OCI-LY3 (cell line): ENCODE measurements at regions not wholly inside any gene's neighbourhood (a gene's known extent, or its start where the extent isn't known, plus 50 kb on each side); places are given as distances from the start of the nearest gene placed in this dataset.

ENCODE experiments used
- EZH2phosphoT487 ChIP-seq: fragments of 200-600 bp; shearing (Covaris generic); IDR thresholded peaks from 2 replicates; pipeline ENCODE4 v1.6.1; 2018; ENCODE audit warnings: antibody characterized with exemption, mixed run types, low read depth
- TF ChIP-seq, protein P1 (sequence below): fragments of 200-600, 300-600 bp; sonication (generic); IDR thresholded peaks from 2 replicates; pipeline ENCODE4 v1.5.1; 2014; ENCODE audit warnings: antibody characterized with exemption, low read length, low read depth

- TF ChIP-seq, protein P1, sequence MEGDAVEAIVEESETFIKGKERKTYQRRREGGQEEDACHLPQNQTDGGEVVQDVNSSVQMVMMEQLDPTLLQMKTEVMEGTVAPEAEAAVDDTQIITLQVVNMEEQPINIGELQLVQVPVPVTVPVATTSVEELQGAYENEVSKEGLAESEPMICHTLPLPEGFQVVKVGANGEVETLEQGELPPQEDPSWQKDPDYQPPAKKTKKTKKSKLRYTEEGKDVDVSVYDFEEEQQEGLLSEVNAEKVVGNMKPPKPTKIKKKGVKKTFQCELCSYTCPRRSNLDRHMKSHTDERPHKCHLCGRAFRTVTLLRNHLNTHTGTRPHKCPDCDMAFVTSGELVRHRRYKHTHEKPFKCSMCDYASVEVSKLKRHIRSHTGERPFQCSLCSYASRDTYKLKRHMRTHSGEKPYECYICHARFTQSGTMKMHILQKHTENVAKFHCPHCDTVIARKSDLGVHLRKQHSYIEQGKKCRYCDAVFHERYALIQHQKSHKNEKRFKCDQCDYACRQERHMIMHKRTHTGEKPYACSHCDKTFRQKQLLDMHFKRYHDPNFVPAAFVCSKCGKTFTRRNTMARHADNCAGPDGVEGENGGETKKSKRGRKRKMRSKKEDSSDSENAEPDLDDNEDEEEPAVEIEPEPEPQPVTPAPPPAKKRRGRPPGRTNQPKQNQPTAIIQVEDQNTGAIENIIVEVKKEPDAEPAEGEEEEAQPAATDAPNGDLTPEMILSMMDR: no peak
- no peak for TF ChIP-seq EZH2phosphoT487
Measured at GRCh38 chr4:23276076-23276475, 583.3 kb downstream of the GBA3 start.
